ENCODE measurements at regions not wholly inside any gene's neighbourhood (a gene's known extent, or its start where the extent isn't known, plus 50 kb on each side); places are given as distances from the start of the nearest gene placed in this dataset.

DNA sequence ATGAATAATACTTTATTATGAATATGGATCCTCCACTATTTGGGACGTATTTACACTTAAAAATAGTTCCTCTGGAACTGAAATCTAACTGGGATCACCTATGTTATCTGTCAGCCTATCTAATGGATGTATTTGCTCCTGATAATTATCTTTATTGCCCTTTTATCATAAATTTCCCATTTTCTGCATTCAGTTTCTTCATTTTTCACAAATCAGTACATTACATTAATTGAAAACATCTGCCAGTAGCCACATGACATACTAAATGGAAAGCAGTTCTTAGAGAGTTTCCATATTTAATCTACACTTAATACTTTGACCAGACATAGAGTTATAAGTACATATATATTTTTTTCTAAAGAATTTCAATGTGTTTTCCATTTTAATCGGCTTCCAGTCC is 888.8 kb downstream of the SLITRK6 start:
- no peak overlapping the region for H2AFZ ChIP-seq (ENCODE audit: low read length)
- TF ChIP-seq, protein P1, sequence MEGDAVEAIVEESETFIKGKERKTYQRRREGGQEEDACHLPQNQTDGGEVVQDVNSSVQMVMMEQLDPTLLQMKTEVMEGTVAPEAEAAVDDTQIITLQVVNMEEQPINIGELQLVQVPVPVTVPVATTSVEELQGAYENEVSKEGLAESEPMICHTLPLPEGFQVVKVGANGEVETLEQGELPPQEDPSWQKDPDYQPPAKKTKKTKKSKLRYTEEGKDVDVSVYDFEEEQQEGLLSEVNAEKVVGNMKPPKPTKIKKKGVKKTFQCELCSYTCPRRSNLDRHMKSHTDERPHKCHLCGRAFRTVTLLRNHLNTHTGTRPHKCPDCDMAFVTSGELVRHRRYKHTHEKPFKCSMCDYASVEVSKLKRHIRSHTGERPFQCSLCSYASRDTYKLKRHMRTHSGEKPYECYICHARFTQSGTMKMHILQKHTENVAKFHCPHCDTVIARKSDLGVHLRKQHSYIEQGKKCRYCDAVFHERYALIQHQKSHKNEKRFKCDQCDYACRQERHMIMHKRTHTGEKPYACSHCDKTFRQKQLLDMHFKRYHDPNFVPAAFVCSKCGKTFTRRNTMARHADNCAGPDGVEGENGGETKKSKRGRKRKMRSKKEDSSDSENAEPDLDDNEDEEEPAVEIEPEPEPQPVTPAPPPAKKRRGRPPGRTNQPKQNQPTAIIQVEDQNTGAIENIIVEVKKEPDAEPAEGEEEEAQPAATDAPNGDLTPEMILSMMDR (IDR thresholded peaks at IDR 0.05; ENCODE audit: low read length), result no peak
- no peak for TF ChIP-seq EZH2 (IDR thresholded peaks at IDR 0.05; ENCODE audit: borderline replicate concordance, low read length)

DNA sequence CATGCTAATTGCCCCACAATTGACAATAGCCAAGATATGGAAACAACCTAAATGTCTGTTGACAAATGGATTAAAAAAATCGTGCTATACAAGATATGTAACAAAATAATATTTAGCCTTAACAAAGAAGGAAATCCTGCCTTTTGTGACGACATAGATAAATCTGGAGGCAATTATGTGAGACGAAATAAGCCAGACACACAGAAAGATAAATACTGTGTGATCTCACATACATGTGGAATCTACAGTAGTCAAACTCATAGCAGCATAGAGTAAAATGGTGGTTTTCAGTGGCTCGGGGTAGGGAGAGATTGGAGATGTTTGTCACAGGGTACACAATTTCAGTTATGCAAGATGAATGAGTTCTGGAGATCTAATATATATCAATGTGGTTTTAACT is 895.8 kb downstream of the SLITRK6 start:
- no peak overlapping the region for H2AFZ ChIP-seq (ENCODE audit: low read length)
- H3K9ac ChIP-seq (ENCODE audit: low read length), result no peak overlapping the region

More for the DNA sequence above, 888.8 kb downstream of the SLITRK6 start:
- no peaks in the 10 kb centered on the region for H3F3A ChIP-seq (ENCODE audit: insufficient read depth, low read length)
- H3K4me1 ChIP-seq (ENCODE audit: insufficient read depth, low read length, severe bottlenecking), result no peaks in the 10 kb centered on the region
- H3K27me3 ChIP-seq (ENCODE audit: insufficient read depth, low read length), result no peaks in the 10 kb centered on the region
- no peak overlapping the region for H3K4me2 ChIP-seq (ENCODE audit: low read length)
- no peaks in the 10 kb centered on the region for H3K79me2 ChIP-seq (ENCODE audit: insufficient read depth, low read length)
- no peak overlapping the region for H3K27ac ChIP-seq (ENCODE audit: low read depth, low read length, poor library complexity, severe bottlenecking)
- H3K4me3 ChIP-seq (ENCODE audit: low read depth, low read length, poor library complexity, severe bottlenecking), result no peak overlapping the region
- H3K36me3 ChIP-seq (ENCODE audit: insufficient read depth, low read length), result no peaks in the 10 kb centered on the region
- H3K9me2 ChIP-seq (ENCODE audit: low read depth, low read length), result no peaks in the 10 kb centered on the region; the same call in 1 of the 2 replicates
- no peaks in the 10 kb centered on the region for H4K20me1 ChIP-seq (ENCODE audit: insufficient read depth, low read length)
- H3K9ac ChIP-seq (ENCODE audit: low read length), result no peak overlapping the region
- H3K9me3 ChIP-seq (ENCODE audit: low read length), result no peaks in the 10 kb centered on the region

DNA sequence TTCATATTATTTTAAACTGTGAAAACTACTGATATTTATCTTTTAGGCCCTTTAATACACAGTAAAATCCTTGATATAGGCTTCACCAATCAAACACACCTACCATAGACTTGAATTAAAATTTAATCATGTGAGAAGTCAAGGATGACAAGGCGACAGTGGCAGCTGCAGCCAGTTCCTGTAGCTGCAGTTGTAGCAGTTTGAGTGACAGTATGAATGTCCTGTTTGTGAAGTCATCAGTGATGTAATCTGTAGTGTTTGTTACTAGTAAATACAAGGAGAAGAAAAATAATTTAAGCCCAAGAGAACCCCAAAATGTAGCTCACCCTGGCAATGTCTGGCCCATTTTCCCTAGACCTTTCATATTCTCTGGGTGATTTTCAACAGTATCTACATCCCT is 897.0 kb downstream of the SLITRK6 start:
- Histone ChIP-seq H3K36me3 (ENCODE audit: insufficient read depth, low read length) (no peaks in the 10 kb centered on the region), H3K9me2 (ENCODE audit: low read depth, low read length) (no peaks in the 10 kb centered on the region), H3K27me3 (ENCODE audit: insufficient read depth, low read length) (no peaks in the 10 kb centered on the region; the same call in 1 of the 2 replicates), H3K4me2 (ENCODE audit: low read length) (no peak overlapping the region), H3K27ac (ENCODE audit: low read depth, low read length, poor library complexity, severe bottlenecking) (no peak overlapping the region), H3K4me1 (ENCODE audit: insufficient read depth, low read length, severe bottlenecking) (peaks cover 9% of the 10 kb centered on the region), H3K79me2 (ENCODE audit: insufficient read depth, low read length) (no peaks in the 10 kb centered on the region), H3F3A (ENCODE audit: insufficient read depth, low read length) (no peaks in the 10 kb centered on the region), H3K4me3 (ENCODE audit: low read depth, low read length, poor library complexity, severe bottlenecking) (no peak overlapping the region), H2AFZ (ENCODE audit: low read length) (no peak overlapping the region), H3K9me3 (ENCODE audit: low read length) (no peaks in the 10 kb centered on the region), H3K9ac (ENCODE audit: low read length) (no peak overlapping the region), H4K20me1 (ENCODE audit: insufficient read depth, low read length) (no peaks in the 10 kb centered on the region)
- TF ChIP-seq, protein P1 (IDR thresholded peaks at IDR 0.05; ENCODE audit: low read length), result no peak
- no peak for TF ChIP-seq EZH2 (IDR thresholded peaks at IDR 0.05; ENCODE audit: borderline replicate concordance, low read length)

More for the DNA sequence above, 895.8 kb downstream of the SLITRK6 start:
- no peaks in the 10 kb centered on the region for H3K79me2 ChIP-seq (ENCODE audit: insufficient read depth, low read length)
- H3K4me1 ChIP-seq (ENCODE audit: insufficient read depth, low read length, severe bottlenecking), result peaks cover 9% of the 10 kb centered on the region
- H3K27me3 ChIP-seq (ENCODE audit: insufficient read depth, low read length), result no peaks in the 10 kb centered on the region; the same call in 1 of the 2 replicates
- H4K20me1 ChIP-seq (ENCODE audit: insufficient read depth, low read length), result no peaks in the 10 kb centered on the region
- no peaks in the 10 kb centered on the region for H3F3A ChIP-seq (ENCODE audit: insufficient read depth, low read length)
- no peak overlapping the region for H3K4me2 ChIP-seq (ENCODE audit: low read length)
- H3K27ac ChIP-seq (ENCODE audit: low read depth, low read length, poor library complexity, severe bottlenecking), result no peak overlapping the region
- TF ChIP-seq EZH2 (IDR thresholded peaks at IDR 0.05; ENCODE audit: borderline replicate concordance, low read length), result no peak
- TF ChIP-seq, protein P1 (IDR thresholded peaks at IDR 0.05; ENCODE audit: low read length), result no peak
- H3K9me3 ChIP-seq (ENCODE audit: low read length), result no peaks in the 10 kb centered on the region
- no peaks in the 10 kb centered on the region for H3K36me3 ChIP-seq (ENCODE audit: insufficient read depth, low read length)
- no peak overlapping the region for H3K4me3 ChIP-seq (ENCODE audit: low read depth, low read length, poor library complexity, severe bottlenecking)
- no peaks in the 10 kb centered on the region for H3K9me2 ChIP-seq (ENCODE audit: low read depth, low read length)
